Tibial nerve (tissue), 4 donors: ENCODE measurements at regions not wholly inside any gene's neighbourhood (a gene's known extent, or its start where the extent isn't known, plus 50 kb on each side); places are given as distances from the start of the nearest gene placed in this dataset.

Source experiments
- CTCF ChIP-seq, 5 experiments: fragments of 200-600 bp in 3 of 5; fragments of 450-650 bp in 2 of 5; sonication (generic) in 3 of 5; IDR thresholded peaks; one replicate each; pipeline ENCODE4 v1.5.1; 2016 to 2019; ENCODE audit warnings: antibody characterized with exemption in 5 of 5, mild to moderate bottlenecking in 3 of 5, moderate library complexity in 2 of 5
- EP300 ChIP-seq, 2 donors: sonication (generic); formaldehyde crosslinking; IDR thresholded peaks; one replicate each; pipeline ENCODE4 v1.6.1; 2017; ENCODE audit warnings: antibody characterized with exemption in 2 of 2, mild to moderate bottlenecking in 1 of 2
- POLR2A ChIP-seq, 2 donors: fragments of 450-650 bp; IDR thresholded peaks; one replicate each; pipeline ENCODE4 v1.6.1; 2017; ENCODE audit warnings: antibody characterized with exemption in 2 of 2, mild to moderate bottlenecking in 2 of 2, moderate library complexity in 2 of 2

DNA sequence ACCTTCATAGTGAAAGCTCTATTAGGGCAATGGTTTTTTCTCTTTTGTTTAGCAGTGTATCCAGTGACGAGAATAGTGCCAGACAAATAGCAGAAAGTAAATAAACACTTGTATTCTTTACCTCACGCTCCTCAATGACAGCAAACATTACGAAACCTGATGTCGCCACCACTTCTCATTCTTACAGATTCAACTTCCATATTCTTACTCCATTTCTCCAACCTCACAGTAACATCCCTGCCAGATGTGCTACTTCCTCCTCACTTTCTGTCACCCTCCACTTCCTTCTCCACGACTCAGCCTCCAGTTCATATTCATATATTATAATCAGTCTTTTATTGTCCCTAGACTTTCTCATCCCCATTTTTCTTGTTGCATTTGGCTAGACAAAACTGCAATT, 1956.2 kb upstream of the AGA start:
- TF ChIP-seq CTCF (IDR thresholded peaks at IDR 0.05): no peak
- TF ChIP-seq POLR2A (IDR thresholded peaks at IDR 0.05): no peak
- no peak for TF ChIP-seq EP300 (IDR thresholded peaks at IDR 0.05)
